ENCODE measurements at regions not wholly inside any gene's neighbourhood (a gene's known extent, or its start where the extent isn't known, plus 50 kb on each side); places are given as distances from the start of the nearest gene placed in this dataset.

- DNase-seq = no peak
- no peak overlapping the region for H3K27ac ChIP-seq (ENCODE audit: low read length)
- no peak overlapping the region for H2AFZ ChIP-seq (ENCODE audit: low read depth, low read length)
- no peaks in the 10 kb centered on the region for H3K4me1 ChIP-seq (ENCODE audit: insufficient read depth, low read length)
- H4K20me1 ChIP-seq (ENCODE audit: insufficient read depth, low read length) = no peaks in the 10 kb centered on the region
- no peaks in the 10 kb centered on the region for H3K36me3 ChIP-seq (ENCODE audit: insufficient read depth, low read length)
- ATAC-seq (ENCODE audit: insufficient read depth, low read depth) = no peak
- no peak overlapping the region for H3K4me3 ChIP-seq (ENCODE audit: low read depth in 1 of 2, low read length in 2 of 2)
- no peaks in the 10 kb centered on the region for H3K9me3 ChIP-seq (ENCODE audit: insufficient read depth, low read length, severe bottlenecking)
- H3K4me2 ChIP-seq (ENCODE audit: insufficient read depth, low read length) = no peak overlapping the region
- H3K79me2 ChIP-seq (ENCODE audit: insufficient read depth, low read length) = no peaks in the 10 kb centered on the region
- no peak overlapping the region for H3K9ac ChIP-seq (ENCODE audit: low read depth, low read length)
- TF ChIP-seq EZH2 (IDR thresholded peaks at IDR 0.05; ENCODE audit: borderline replicate concordance, low read depth, low read length, severe bottlenecking) (no peak), CTCF (IDR thresholded peaks at IDR 0.05; ENCODE audit: borderline replicate concordance, extremely low read depth, low read length, poor library complexity, severe bottlenecking) (no peak)
- no peaks in the 10 kb centered on the region for H3K27me3 ChIP-seq (ENCODE audit: insufficient read depth, low read length, poor library complexity)
Measured at GRCh38 chr6:16976385-16977183, 125.3 kb upstream of the STMND1 start.

GRCh38 chr6:16974704-16975359 is 127.0 kb upstream of the STMND1 start:
- no peaks in the 10 kb centered on the region for H3K9me3 ChIP-seq (ENCODE audit: insufficient read depth, low read length, severe bottlenecking)
- H4K20me1 ChIP-seq (ENCODE audit: insufficient read depth, low read length) = no peaks in the 10 kb centered on the region
- no peak overlapping the region for H3K9ac ChIP-seq (ENCODE audit: low read depth, low read length)
- H3K27ac ChIP-seq (ENCODE audit: low read length) = no peak overlapping the region
- no peak overlapping the region for H3K4me3 ChIP-seq (ENCODE audit: low read depth in 1 of 2, low read length in 2 of 2)
- DNase-seq (no peak), ATAC-seq (ENCODE audit: insufficient read depth, low read depth) (no peak)
- H2AFZ ChIP-seq (ENCODE audit: low read depth, low read length) = no peak overlapping the region
- no peaks in the 10 kb centered on the region for H3K4me1 ChIP-seq (ENCODE audit: insufficient read depth, low read length)
- TF ChIP-seq EZH2 (IDR thresholded peaks at IDR 0.05; ENCODE audit: borderline replicate concordance, low read depth, low read length, severe bottlenecking) (no peak), CTCF (IDR thresholded peaks at IDR 0.05; ENCODE audit: borderline replicate concordance, extremely low read depth, low read length, poor library complexity, severe bottlenecking) (no peak)
- H3K36me3 ChIP-seq (ENCODE audit: insufficient read depth, low read length) = no peaks in the 10 kb centered on the region
- no peak overlapping the region for H3K4me2 ChIP-seq (ENCODE audit: insufficient read depth, low read length)
- H3K79me2 ChIP-seq (ENCODE audit: insufficient read depth, low read length) = no peaks in the 10 kb centered on the region
- no peaks in the 10 kb centered on the region for H3K27me3 ChIP-seq (ENCODE audit: insufficient read depth, low read length, poor library complexity)

- no peaks in the 10 kb centered on the region for H3K4me1 ChIP-seq (ENCODE audit: insufficient read depth, low read length)
- H3K27ac ChIP-seq (ENCODE audit: low read length) = no peak overlapping the region
- H3K9ac ChIP-seq (ENCODE audit: low read depth, low read length) = no peak overlapping the region
- H3K36me3 ChIP-seq (ENCODE audit: insufficient read depth, low read length) = no peaks in the 10 kb centered on the region
- no peak overlapping the region for H3K4me2 ChIP-seq (ENCODE audit: insufficient read depth, low read length)
- no peaks in the 10 kb centered on the region for H3K79me2 ChIP-seq (ENCODE audit: insufficient read depth, low read length)
- no peaks in the 10 kb centered on the region for H3K9me3 ChIP-seq (ENCODE audit: insufficient read depth, low read length, severe bottlenecking)
- DNase-seq (no peak), ATAC-seq (ENCODE audit: insufficient read depth, low read depth) (no peak)
- no peaks in the 10 kb centered on the region for H3K27me3 ChIP-seq (ENCODE audit: insufficient read depth, low read length, poor library complexity)
- H4K20me1 ChIP-seq (ENCODE audit: insufficient read depth, low read length) = no peaks in the 10 kb centered on the region
- no peak overlapping the region for H3K4me3 ChIP-seq (ENCODE audit: low read depth in 1 of 2, low read length in 2 of 2)
- TF ChIP-seq EZH2 (IDR thresholded peaks at IDR 0.05; ENCODE audit: borderline replicate concordance, low read depth, low read length, severe bottlenecking) (no peak), CTCF (IDR thresholded peaks at IDR 0.05; ENCODE audit: borderline replicate concordance, extremely low read depth, low read length, poor library complexity, severe bottlenecking) (no peak)
- no peak overlapping the region for H2AFZ ChIP-seq (ENCODE audit: low read depth, low read length)
Measured at GRCh38 chr6:16974387-16974673, 127.5 kb upstream of the STMND1 start.
